K562 (cell line): ENCODE measurements at regions not wholly inside any gene's neighbourhood (a gene's known extent, or its start where the extent isn't known, plus 50 kb on each side); places are given as distances from the start of the nearest gene placed in this dataset.

ENCODE experiments used
- ETV5 ChIP-seq: sonication (generic); formaldehyde crosslinking; IDR thresholded peaks from 2 replicates; pipeline ENCODE4 v1.4.0; 2020; ENCODE audit warnings: low read depth, mild to moderate bottlenecking, missing genetic modification reagents
- KDM2B ChIP-seq: fragments of 250-450 bp; sonication (Bioruptor Pico); IDR thresholded peaks from 2 replicates; pipeline ENCODE4 v1.8.0; 2021; ENCODE audit warnings: mild to moderate bottlenecking, moderate library complexity
- MAFK ChIP-seq: IDR thresholded peaks from 2 replicates; pipeline ENCODE4 v1.6.1; 2011; ENCODE audit warnings: low read length, improper control_type of control experiment
- PURB ChIP-seq: sonication (generic); formaldehyde crosslinking; IDR thresholded peaks from 2 replicates; pipeline ENCODE4 v1.9.0; 2021; ENCODE audit warnings: low read depth, mild to moderate bottlenecking, missing genetic modification reagents
- REST ChIP-seq, 2 experiments: fragments of 450-650 bp; formaldehyde crosslinking in 1 of 2; IDR thresholded peaks; 2 replicates each; pipeline versions ENCODE4 v1.4.0 to v1.6.1; 2014 to 2020; ENCODE audit warnings: mild to moderate bottlenecking in 2 of 2, borderline replicate concordance in 1 of 2, low read depth in 1 of 2
- ZNF589 ChIP-seq: fragments of 200-800 bp; sonication (Bioruptor generic); IDR thresholded peaks from 2 replicates; pipeline ENCODE4 v1.6.1; 2016; ENCODE audit warnings: low read depth, missing genetic modification characterization, missing compliant biosample characterization

GRCh38 chr2:195181059-195181705 is 475.8 kb upstream of the SLC39A10 start:
- TF ChIP-seq REST (IDR thresholded peaks at IDR 0.05; ENCODE audit: borderline replicate concordance) = no peak
- no peak for TF ChIP-seq REST (CRISPR knock-in tag; IDR thresholded peaks at IDR 0.05; ENCODE audit: low read depth)
- TF ChIP-seq PURB = no peak
- TF ChIP-seq ZNF589 (CRISPR knock-in tag) = no peak
- no peak for TF ChIP-seq KDM2B (CRISPR knock-in tag)
- TF ChIP-seq ETV5 (CRISPR knock-in tag) = no peak
- TF ChIP-seq MAFK = no peak
